ENCODE measurements at regions not wholly inside any gene's neighbourhood (a gene's known extent, or its start where the extent isn't known, plus 50 kb on each side); places are given as distances from the start of the nearest gene placed in this dataset.

GRCh38 chr7:106480616-106481031 lies 180.3 kb downstream of the CCDC71L start:
- no peak overlapping the region for H3K4me2 ChIP-seq (replicated peaks; ENCODE audit: low read depth, low read length, poor library complexity, severe bottlenecking)
- H3K4me1 ChIP-seq (ENCODE audit: control insufficient read depth in 2 of 2, insufficient read depth in 2 of 2, low read length in 2 of 2) = no peaks in the 10 kb centered on the region
- POLR2A ChIA-PET = no interaction called here
- no peaks in the 10 kb centered on the region for H3K36me3 ChIP-seq (replicated peaks in 1 of 2; ENCODE audit: control extremely low read depth in 1 of 2, control insufficient read depth in 1 of 2, extremely low read depth in 1 of 2, insufficient read depth in 2 of 2, low read length in 1 of 2)
- H3K9ac ChIP-seq (ENCODE audit: low read length) = no peak overlapping the region
- no peak for DNase-seq
- WGBS (ENCODE audit: insufficient coverage) = 80% methylated on average over 1 of the region's 3 CpGs
- no peak overlapping the region for H3K27ac ChIP-seq (ENCODE audit: low read length in 2 of 2)
- CTCF ChIA-PET = no interaction called here
- Mint-ChIP-seq H3K4me1 (no peaks in the 10 kb centered on the region), H3K9me3 (ENCODE audit: insufficient read depth) (no peaks in the 10 kb centered on the region), H3K27ac (no peak overlapping the region), H3K4me3 (no peak overlapping the region), H3K27me3 (peaks cover 16% of the 10 kb centered on the region)
- no peaks in the 10 kb centered on the region for H3K27me3 ChIP-seq (replicated peaks in 1 of 4; ENCODE audit: control extremely low read depth in 1 of 4, control insufficient read depth in 3 of 4, insufficient read depth in 4 of 4, low read length in 3 of 4)
- H3K9me3 ChIP-seq (ENCODE audit: control extremely low read depth in 1 of 3, control insufficient read depth in 2 of 3, insufficient read depth in 1 of 3, low read length in 2 of 3) = no peaks in the 10 kb centered on the region
- no peak overlapping the region for H3K4me3 ChIP-seq (ENCODE audit: control extremely low read depth in 1 of 5, extremely low read depth in 1 of 5, insufficient read depth in 1 of 5, low read depth in 2 of 5, low read length in 4 of 5)
- intact Hi-C loops (cut with micrococcal nuclease) = no loop called here
- H3K79me2 ChIP-seq (ENCODE audit: control insufficient read depth, insufficient read depth, low read length) = no peaks in the 10 kb centered on the region
- no peaks in the 10 kb centered on the region for H4K20me1 ChIP-seq (ENCODE audit: control insufficient read depth, insufficient read depth, low read length, poor library complexity, severe bottlenecking)
- TF ChIP-seq EZH2 (IDR thresholded peaks at IDR 0.05; ENCODE audit: borderline replicate concordance, insufficient read depth, low read depth, low read length, poor library complexity, severe bottlenecking) = no peak
- TF ChIP-seq CTCF (IDR thresholded peaks at IDR 0.05) = no peak
- no peak overlapping the region for H2AFZ ChIP-seq (ENCODE audit: insufficient read depth, low read depth, low read length, poor library complexity, severe bottlenecking)
- no peak for ATAC-seq (ENCODE audit: low read depth)

- Histone ChIP-seq H3K36me3 (replicated peaks in 1 of 2; ENCODE audit: control extremely low read depth in 1 of 2, control insufficient read depth in 1 of 2, extremely low read depth in 1 of 2, insufficient read depth in 2 of 2, low read length in 1 of 2) (no peaks in the 10 kb centered on the region), H3K4me2 (replicated peaks; ENCODE audit: low read depth, low read length, poor library complexity, severe bottlenecking) (no peak overlapping the region), H3K79me2 (ENCODE audit: control insufficient read depth, insufficient read depth, low read length) (no peaks in the 10 kb centered on the region), H2AFZ (ENCODE audit: insufficient read depth, low read depth, low read length, poor library complexity, severe bottlenecking) (no peak overlapping the region), H3K4me3 (ENCODE audit: control extremely low read depth in 1 of 5, extremely low read depth in 1 of 5, insufficient read depth in 1 of 5, low read depth in 2 of 5, low read length in 4 of 5) (no peak overlapping the region), H3K9me3 (ENCODE audit: control extremely low read depth in 1 of 3, control insufficient read depth in 2 of 3, insufficient read depth in 1 of 3, low read length in 2 of 3) (no peaks in the 10 kb centered on the region), H4K20me1 (ENCODE audit: control insufficient read depth, insufficient read depth, low read length, poor library complexity, severe bottlenecking) (no peaks in the 10 kb centered on the region), H3K9ac (ENCODE audit: low read length) (no peak overlapping the region), H3K4me1 (ENCODE audit: control insufficient read depth in 2 of 2, insufficient read depth in 2 of 2, low read length in 2 of 2) (no peaks in the 10 kb centered on the region), H3K27ac (ENCODE audit: low read length in 2 of 2) (no peak overlapping the region), H3K27me3 (replicated peaks in 1 of 4; ENCODE audit: control extremely low read depth in 1 of 4, control insufficient read depth in 3 of 4, insufficient read depth in 4 of 4, low read length in 3 of 4) (no peaks in the 10 kb centered on the region)
- TF ChIP-seq EZH2 (IDR thresholded peaks at IDR 0.05; ENCODE audit: borderline replicate concordance, insufficient read depth, low read depth, low read length, poor library complexity, severe bottlenecking) (no peak), CTCF (IDR thresholded peaks at IDR 0.05) (no peak)
- no peak for DNase-seq
- intact Hi-C loops (cut with micrococcal nuclease) = no loop called here
- CTCF ChIA-PET = no interaction called here
- Mint-ChIP-seq H3K27me3 (peaks cover 16% of the 10 kb centered on the region), H3K27ac (no peak overlapping the region), H3K4me3 (no peak overlapping the region), H3K9me3 (ENCODE audit: insufficient read depth) (no peaks in the 10 kb centered on the region), H3K4me1 (no peaks in the 10 kb centered on the region)
- no peak for ATAC-seq (ENCODE audit: low read depth)
- WGBS (ENCODE audit: insufficient coverage) = no CpG with 5 or more reads among the region's 1 CpG
- POLR2A ChIA-PET = no interaction called here
These were observed 180.8 kb downstream of the CCDC71L start for GRCh38 chr7:106480161-106480579.
